GM18511 (cell line): ENCODE measurements at regions not wholly inside any gene's neighbourhood (a gene's known extent, or its start where the extent isn't known, plus 50 kb on each side); places are given as distances from the start of the nearest gene placed in this dataset.

ENCODE experiments used
- ATAC-seq: cut with Tn5 transposase; IDR thresholded peaks from one replicate; pipeline ENCODE4 v1.9.1; 2021; ENCODE audit warnings: mild to moderate bottlenecking, moderate library complexity; ENCODE audit not compliant: unreplicated experiment

DNA sequence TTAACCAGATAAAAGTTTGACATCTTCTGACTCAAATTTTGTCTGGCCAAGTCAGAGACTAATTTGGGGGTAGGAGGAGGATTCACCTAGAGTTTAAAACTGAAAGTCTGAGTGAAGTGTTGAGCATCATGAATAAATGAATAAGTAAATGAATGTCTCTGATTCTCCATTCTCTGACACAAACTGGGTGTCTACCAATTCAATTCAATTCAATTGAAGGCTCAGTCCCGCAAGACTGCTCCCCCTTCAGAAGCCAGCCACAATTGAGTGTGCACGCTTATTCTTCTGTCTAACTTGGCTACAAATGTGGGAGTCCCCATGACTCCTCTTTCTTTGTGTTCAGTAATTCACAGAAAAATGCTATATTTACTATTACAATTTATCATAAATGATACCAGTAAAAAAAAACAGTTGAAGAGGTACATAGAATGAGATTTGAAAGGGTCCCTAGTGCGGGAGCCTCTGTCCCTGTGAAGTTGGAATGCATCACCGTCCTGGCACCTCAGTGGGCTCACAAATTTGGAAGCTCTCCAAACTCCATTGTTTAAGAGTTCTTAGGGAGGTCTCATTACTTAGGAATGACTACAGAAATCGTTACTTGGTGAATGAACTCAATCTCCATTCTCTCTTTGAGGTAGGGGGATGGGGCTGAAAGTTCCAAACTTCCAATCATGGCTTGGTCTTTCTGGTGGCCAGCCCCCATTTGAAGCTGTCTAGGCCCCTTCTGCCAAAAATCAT is 243.7 kb upstream of the PHYHIPL start:
- no peak for ATAC-seq

DNA sequence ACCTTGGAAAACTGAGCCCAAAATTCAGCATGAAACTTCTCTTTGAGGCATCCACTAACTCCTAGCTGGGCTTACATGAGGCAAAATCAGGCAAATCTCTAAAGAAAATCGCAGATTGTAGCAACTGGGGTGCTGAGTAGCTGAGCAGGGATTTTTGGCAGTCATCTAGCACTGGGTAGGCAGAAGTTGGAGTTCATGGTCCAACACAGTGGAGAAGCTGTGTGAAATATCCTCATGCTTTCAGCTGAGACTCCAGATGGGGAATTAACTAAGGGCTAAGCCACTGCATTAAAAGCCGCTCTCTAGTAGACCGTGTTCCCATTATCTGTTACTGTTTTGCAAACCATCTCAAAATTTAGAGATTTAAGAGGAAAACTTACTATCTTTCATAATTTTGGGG is 240.1 kb upstream of the PHYHIPL start:
- ATAC-seq: no peak

DNA sequence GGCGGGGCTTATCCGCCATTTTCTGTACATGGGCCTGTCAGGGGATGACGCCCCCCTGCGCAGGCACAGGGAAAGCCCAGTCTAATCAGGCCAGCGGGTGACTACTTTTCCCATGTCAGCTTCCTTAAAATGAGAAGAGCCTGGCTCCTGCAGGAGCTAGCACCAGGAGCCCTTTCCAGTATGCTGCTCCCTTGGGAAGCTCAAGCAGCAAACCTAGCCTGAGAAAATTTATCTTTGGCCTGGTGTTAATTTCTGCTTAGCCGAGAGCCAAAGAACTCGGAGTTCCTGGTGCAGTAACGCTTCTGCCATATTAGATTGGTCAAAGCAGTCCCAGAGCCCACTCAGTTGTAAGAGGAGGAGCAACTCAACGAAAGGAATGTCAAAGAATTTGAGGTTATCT is 239.0 kb upstream of the PHYHIPL start:
- no peak for ATAC-seq

DNA sequence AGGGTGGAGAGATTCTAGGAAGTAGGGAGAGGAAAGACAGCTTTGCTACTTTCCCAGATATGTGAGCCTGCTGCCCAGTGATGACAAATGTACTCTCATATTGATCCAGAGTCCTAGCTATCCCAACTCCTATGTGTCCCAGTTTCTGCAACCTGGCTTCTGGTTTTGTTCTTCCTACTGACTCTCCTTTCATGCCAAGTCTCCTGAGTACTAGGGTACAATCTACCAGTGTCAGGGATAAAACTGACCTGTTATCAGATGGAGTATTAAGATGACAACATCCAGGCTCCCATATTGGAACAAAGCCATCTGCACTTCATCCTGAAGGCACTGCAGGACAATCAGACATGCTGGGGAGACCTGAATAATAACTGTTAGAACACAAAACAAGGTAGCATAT is 233.7 kb upstream of the PHYHIPL start:
- ATAC-seq: no peak

DNA sequence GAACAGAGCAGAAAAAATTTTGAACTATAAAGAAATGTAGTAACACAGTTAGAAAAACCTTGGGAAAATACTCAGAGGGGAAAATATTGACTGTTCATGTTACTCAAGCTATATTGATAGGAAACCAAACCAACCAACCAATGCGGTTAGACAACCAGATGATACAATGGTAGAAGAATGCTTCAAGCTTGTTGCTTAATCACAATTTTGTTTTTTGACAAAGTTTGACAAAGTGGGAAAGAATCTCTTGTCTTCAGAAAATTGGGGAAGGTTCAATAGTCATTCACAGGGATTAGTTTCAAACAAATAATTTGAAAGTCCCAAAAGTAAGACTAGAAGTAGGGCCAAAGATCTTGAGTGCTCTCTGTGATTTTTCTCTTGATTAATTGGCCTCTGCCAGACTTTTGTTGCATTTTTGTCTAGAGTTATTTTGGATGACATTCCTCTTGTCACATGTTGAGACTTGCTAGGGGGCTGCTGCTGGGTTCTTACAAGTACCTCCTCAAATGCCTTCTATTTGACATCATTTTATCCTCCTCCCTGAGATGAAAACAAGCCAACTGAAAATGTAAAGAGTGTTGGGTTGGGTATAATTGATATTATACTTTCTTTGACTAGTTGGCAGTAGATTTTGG is 233.1 kb upstream of the PHYHIPL start:
- no peak for ATAC-seq

- no peak for ATAC-seq
These were observed 232.5 kb upstream of the PHYHIPL start for GRCh38 chr10:58943960-58944359.

- ATAC-seq: no peak
These were observed 228.1 kb upstream of the PHYHIPL start for GRCh38 chr10:58948303-58948702.

- no peak for ATAC-seq
These were observed 225.8 kb upstream of the PHYHIPL start for GRCh38 chr10:58950618-58951017.

GRCh38 chr10:58951087-58951486 is 225.4 kb upstream of the PHYHIPL start:
- ATAC-seq: no peak

- no peak for ATAC-seq
These were observed 224.7 kb upstream of the PHYHIPL start for GRCh38 chr10:58951746-58952145.

DNA sequence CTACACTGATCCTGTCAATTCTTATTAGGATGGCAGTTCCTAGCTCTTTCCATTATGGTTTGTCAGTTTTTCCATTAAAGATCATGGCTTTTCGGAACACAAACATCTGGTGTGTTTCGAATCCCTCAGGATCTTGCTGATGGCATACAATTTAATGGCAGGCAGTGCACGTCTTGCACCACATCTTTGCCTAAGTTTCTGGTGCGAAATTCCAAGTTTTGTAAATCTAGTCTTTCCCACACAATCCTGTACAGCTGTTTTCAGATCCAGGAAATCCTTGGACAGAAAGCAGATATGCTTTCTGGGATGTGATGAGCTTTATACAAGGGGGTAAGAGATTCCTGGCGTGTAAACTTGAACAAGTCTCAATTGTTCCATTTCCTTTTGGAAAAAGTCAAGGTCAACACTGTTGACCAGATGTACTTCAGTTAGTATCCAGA is 224.3 kb upstream of the PHYHIPL start:
- no peak for ATAC-seq

GRCh38 chr10:58952747-58953466 is 223.5 kb upstream of the PHYHIPL start:
- ATAC-seq: peak; percentile 84

- ATAC-seq: no peak
These were observed 222.3 kb upstream of the PHYHIPL start for GRCh38 chr10:58954178-58954577.

- ATAC-seq: no peak
These were observed 220.8 kb upstream of the PHYHIPL start for GRCh38 chr10:58955615-58956014.

- ATAC-seq: no peak
These were observed 219.5 kb upstream of the PHYHIPL start for GRCh38 chr10:58956926-58957325.

GRCh38 chr10:58957517-58957916 is 218.9 kb upstream of the PHYHIPL start:
- ATAC-seq: no peak

DNA sequence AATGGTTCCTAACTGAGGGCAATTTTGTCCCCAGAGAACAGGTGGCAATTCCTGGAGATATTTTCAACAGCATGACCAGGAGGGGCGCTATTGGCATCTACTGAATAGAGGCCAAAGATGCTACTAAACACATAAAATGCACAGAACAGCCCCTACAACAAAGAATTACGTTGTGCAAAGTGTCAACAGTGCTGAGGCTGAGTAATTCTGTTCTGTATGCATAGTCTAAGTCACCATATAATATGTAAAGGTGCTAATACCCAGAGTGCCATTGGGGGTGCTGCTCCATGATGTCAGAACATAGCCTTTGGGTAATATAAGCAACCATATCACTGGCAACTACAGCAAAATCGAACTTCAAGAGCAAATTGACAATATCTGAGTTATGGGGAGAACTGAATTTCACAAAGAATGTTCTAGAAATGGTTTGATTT is 213.3 kb upstream of the PHYHIPL start:
- no peak for ATAC-seq

DNA sequence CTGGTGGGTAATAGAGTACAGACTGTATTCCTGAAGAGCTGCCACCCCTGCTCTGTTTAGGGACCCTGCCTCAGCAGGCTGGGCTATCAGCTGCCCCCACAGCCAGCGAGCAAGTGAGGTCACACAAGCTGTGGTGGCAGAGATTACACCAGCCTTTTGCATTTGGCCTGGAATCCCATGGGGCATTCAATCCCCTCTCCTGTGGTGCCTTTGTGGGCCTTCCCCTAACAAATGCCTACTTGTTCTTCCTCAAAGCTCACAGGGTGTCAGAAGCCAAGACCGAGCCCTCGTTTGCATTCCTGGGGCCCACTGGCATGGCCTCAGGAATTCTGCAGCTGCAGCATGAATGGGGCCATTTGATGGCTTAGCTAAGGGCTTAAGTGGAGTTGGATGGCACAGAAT is 212.7 kb upstream of the PHYHIPL start:
- no peak for ATAC-seq

DNA sequence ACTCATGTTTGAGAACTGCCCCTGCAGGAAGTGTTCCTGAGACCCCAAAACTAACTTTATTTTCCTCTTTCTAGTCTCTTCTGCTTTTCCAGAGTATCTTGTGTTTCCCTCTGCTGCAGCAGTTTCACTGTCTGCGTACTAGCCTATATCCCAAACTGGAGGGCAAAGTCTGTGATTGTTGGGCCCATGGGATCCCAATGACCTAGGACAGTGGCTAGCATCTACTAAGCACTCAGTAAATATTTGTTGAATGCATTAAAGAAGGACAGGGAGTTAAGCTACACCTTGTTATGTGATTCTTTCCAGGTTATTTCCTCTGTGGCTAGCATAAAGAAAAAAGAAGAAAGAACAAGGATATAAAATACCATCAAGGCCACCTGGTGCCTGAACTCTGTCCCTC is 210.6 kb upstream of the PHYHIPL start:
- ATAC-seq: no peak

GRCh38 chr10:58967551-58968388 is 208.7 kb upstream of the PHYHIPL start:
- peak; percentile 67 for ATAC-seq

GRCh38 chr10:58968389-58968755 is 208.1 kb upstream of the PHYHIPL start:
- no peak for ATAC-seq
